ENCODE measurements at regions not wholly inside any gene's neighbourhood (a gene's known extent, or its start where the extent isn't known, plus 50 kb on each side); places are given as distances from the start of the nearest gene placed in this dataset.

- TF ChIP-seq CTCF (conservative IDR thresholded peaks at IDR 0.05) = no peak
- no peak for TF ChIP-seq EZH2 (IDR thresholded peaks at IDR 0.05; ENCODE audit: low read depth)
Measured at GRCh38 chr1:193703655-193704054, 517.2 kb upstream of the B3GALT2 start.

Data from PC-9 (cell line).